ENCODE measurements at regions not wholly inside any gene's neighbourhood (a gene's known extent, or its start where the extent isn't known, plus 50 kb on each side); places are given as distances from the start of the nearest gene placed in this dataset.

DNA sequence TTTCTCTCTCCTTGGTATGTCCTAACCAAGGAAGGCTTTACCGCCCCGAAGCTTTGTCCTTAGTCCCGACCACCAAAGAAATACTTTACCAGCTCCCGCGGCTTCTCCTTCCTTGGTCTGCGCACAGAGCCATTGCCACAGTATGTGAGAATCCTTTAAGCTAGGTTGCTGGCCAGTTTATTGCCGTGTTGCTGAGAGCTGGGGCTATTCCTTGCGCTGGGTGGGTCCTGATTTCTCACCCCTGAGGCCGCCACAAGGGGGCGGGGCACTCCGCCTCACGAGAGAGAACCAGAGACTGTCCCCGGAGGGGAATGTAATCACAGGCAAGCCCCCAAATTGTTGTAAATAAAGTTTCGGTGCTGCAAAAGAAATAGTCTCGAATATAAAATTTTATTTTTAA lies 331.0 kb upstream of the PCDH10 start:
- TF ChIP-seq, protein P1, sequence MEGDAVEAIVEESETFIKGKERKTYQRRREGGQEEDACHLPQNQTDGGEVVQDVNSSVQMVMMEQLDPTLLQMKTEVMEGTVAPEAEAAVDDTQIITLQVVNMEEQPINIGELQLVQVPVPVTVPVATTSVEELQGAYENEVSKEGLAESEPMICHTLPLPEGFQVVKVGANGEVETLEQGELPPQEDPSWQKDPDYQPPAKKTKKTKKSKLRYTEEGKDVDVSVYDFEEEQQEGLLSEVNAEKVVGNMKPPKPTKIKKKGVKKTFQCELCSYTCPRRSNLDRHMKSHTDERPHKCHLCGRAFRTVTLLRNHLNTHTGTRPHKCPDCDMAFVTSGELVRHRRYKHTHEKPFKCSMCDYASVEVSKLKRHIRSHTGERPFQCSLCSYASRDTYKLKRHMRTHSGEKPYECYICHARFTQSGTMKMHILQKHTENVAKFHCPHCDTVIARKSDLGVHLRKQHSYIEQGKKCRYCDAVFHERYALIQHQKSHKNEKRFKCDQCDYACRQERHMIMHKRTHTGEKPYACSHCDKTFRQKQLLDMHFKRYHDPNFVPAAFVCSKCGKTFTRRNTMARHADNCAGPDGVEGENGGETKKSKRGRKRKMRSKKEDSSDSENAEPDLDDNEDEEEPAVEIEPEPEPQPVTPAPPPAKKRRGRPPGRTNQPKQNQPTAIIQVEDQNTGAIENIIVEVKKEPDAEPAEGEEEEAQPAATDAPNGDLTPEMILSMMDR (IDR thresholded peaks at IDR 0.05; ENCODE audit: low read depth, low read length, missing input control): no peak
- TF ChIP-seq, protein P2, sequence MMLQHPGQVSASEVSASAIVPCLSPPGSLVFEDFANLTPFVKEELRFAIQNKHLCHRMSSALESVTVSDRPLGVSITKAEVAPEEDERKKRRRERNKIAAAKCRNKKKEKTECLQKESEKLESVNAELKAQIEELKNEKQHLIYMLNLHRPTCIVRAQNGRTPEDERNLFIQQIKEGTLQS (IDR thresholded peaks at IDR 0.05): no peak
- TF ChIP-seq GABPA (IDR thresholded peaks at IDR 0.05 in 1 of 2, conservative IDR thresholded peaks at IDR 0.05 in 1 of 2): no peak
- TF ChIP-seq EGR1 (IDR thresholded peaks at IDR 0.05; ENCODE audit: low read depth in 2 of 2): no peak
- TF ChIP-seq YY1 (IDR thresholded peaks at IDR 0.05): no peak
- TF ChIP-seq REST (IDR thresholded peaks at IDR 0.05): no peak
- no peak for TF ChIP-seq NR2F2 (IDR thresholded peaks at IDR 0.05)
- no peak for TF ChIP-seq FOXA1 (IDR thresholded peaks at IDR 0.05)

Data from liver (tissue), 3 donors.